ENCODE measurements at regions not wholly inside any gene's neighbourhood (a gene's known extent, or its start where the extent isn't known, plus 50 kb on each side); places are given as distances from the start of the nearest gene placed in this dataset.

DNA sequence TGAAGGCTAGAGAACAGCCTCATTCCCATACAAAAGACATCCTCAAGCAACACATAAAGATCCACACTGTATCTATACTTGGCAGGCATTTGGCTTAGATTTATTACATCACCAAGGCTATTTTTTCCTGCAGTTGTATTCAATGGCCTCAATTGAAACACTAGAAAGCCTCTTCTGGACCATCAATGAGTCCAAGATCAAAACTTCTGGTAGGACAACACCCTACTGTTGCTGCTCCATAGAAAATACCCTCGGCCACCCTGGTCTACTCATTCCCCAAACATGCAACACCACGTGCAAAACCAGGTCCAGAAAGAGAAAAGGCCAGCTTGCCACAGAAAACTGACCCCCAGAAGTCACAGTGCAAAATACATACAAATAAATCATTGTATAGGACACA is 56.9 kb upstream of the CADM1 start:
- TF ChIP-seq CTCF (IDR thresholded peaks at IDR 0.05) (no peak), POLR2A (IDR thresholded peaks at IDR 0.05) (no peak)

All from esophagus squamous epithelium (tissue), 4 donors.